ENCODE measurements at regions not wholly inside any gene's neighbourhood (a gene's known extent, or its start where the extent isn't known, plus 50 kb on each side); places are given as distances from the start of the nearest gene placed in this dataset.

DNA sequence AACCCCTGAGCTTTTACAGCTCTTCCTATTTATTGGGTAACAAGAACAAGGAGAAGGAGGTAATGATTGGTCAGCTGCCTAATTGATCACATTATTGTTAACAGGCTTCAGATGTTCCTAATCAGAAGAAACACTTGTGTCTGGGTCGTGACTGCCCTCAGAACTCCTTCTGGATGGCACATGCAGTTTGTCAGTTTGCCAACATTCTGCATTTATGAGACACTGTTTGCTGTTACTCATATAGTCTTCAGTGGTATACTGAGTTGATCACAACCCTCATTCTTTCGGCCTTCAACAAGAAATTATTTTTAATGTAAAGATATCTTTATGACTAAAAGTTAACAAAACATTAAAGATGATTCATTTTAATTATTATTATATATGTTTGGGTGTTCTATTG is 95.7 kb upstream of the DOCK10 start:
- DNase-seq (ENCODE audit: low spot score) = no peak

DNA sequence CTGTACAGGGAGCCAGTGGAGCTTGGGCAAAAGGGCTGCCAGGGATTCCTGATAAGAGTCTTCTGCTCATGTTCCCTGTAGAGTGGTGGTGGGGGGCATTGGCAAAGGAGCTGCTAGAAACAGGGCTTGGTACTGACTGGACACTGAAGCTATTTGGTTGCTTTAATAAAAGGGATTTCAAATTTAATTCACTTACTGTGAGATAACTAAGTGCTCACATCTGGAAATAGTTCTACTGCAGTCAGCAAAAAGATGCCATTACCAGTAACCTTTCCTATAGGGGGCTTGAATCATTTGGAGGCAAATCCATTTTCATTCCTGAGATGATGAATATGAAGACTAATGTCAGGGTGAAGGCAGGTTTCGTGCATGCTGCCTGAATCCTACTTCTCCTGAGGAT is 94.3 kb upstream of the DOCK10 start:
- DNase-seq (ENCODE audit: low spot score) = no peak

DNA sequence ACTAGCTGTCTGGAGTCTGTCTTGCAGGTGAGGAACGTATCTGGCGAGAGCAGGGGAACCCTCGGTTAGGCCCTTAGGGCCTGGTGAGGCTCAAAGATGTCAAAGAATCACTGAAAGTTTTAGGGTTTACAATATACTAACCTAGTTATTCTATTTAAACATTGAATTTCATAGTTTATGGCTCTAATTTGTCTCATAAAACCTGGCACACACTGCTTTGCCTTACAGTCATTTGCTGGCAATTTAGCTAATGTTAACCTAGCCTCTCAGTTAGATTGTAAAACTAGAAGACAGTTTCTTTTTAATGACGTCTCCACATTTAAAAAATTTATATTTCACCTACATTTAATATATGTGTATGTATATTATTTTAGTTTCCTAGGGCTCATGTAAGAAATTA is 89.6 kb upstream of the DOCK10 start:
- DNase-seq (ENCODE audit: low spot score) = no peak

DNA sequence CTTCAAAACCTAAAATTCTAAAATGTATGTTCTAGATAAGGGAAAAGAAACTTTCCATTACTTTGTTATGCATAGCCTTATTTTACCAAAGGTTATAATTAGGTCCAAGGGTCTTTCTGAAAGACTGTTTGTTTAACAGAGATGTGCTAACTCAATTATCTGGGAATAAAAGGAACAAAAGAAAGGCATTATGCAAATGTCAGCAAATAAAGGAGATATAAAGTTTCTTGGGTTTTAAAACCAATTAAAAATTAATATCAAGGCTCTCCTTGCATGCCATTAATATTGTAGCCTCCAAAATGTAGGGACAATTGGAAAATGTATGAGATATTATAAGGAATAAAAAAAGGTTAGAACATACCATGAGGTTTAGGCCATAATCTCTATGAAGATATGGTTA is 87.8 kb upstream of the DOCK10 start:
- DNase-seq (ENCODE audit: low spot score) = no peak

- no peak for DNase-seq (ENCODE audit: low spot score)
Measured at GRCh38 chr2:225124311-225125017, 82.2 kb upstream of the DOCK10 start.

DNA sequence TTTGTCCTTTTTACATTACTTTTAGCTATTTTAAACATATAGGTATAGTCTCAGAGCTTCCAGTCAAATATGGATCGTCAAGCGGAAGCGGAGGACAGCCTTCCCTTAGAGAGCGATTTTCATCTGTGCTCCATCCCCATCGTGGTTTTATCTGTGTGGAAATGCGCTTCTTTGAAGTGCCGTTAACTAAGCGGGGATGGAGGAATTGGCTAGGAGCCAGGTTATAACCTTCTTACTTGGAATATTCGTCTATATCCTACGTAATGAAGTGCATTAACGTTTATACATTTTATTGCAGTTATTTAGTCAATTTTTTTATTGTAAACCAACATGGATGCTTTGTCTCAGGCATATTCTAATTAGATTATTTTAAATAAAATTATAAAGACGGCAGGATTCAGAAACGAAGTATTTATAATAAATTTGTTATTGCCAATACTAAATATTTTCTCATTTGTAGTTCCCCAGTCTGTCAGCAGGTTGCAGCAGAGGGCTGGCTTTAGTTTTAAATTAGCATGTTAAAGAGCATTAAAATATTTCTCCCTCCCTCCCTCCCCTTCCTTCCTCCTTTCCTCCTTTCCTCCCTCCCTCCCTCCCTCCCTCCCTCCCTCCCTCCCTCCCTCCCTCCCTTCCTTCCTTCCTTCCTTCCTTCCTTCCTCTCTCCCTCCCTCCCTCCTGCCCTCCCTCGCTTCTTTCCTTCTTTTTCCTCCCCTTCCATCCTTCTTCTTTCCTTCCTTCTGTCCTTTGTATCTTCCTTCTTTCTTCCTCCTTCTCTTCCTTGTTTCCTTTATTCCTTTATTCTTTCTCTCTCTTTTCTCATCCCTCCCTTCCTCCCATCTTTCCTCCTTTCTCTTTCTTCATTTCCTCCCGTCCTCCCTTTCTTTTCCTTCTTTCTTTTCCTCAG is 80.6 kb upstream of the DOCK10 start:
- DNase-seq (ENCODE audit: low spot score) = no peak

GRCh38 chr2:225122007-225122406 is 79.7 kb upstream of the DOCK10 start:
- no peak for DNase-seq (ENCODE audit: low spot score)

GRCh38 chr2:225120186-225120585 is 77.9 kb upstream of the DOCK10 start:
- no peak for DNase-seq (ENCODE audit: low spot score)

DNA sequence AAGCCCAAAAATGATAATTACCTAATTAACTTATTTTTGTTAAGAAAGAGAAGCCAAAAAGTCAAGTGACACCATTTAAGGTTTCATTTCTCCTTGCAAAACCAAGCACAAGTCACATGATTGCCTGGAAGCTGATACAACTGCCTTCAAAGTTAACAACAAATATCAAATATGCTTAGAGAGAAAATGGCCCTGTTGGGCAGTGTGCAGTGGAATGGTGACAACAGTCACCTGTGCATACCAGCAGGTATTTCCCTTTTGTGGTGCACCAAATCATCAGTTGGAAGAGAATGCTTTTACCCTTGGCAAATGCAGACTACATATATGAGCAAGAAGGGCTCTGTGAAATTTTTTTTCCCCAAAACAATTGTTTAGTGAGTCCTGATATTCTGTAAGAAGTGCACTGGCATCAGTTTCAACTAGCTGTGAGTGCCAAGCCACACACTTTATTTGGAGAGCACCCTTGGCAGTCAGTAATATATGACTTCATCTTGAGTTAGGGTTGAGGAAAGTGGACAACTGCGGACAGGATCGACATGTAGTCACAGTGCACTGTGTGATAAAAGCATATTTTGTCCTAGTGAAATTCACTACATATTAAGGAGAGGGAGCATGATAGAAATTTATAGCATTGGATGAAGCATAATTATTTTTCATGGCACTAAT is 74.9 kb upstream of the DOCK10 start:
- DNase-seq (ENCODE audit: low spot score) = no peak

- no peak for DNase-seq (ENCODE audit: low spot score)
Measured at GRCh38 chr2:225114786-225115323, 72.6 kb upstream of the DOCK10 start.

DNA sequence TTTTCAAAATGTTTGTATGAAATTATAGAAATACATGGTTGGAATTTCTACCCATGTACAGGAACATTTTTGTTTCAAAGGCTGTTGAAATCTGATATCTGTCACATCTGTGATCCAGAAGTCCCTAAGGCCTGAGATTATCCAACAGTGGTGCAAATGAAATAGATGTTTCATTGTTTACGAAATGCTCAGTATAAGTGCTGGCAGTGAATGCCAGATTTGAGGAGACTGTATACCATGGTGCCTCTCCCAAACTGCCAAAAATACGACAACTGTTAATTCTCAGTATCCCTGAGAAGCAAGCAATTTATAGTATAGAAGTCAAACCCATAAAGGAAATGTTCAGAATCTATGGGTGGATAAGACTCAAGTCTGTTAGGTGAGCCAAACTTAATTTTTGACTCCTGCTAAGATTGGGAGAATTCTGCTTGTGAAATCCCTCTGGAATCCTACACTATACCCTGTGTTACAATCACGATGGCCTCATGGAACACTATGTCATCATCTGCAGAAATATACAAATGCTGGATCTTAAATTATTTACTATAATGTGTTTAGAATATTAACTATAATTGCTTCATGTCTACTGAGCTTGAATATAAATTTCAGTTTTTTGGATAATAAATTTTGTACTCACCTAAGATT is 71.2 kb upstream of the DOCK10 start:
- no peak for DNase-seq (ENCODE audit: low spot score)

DNA sequence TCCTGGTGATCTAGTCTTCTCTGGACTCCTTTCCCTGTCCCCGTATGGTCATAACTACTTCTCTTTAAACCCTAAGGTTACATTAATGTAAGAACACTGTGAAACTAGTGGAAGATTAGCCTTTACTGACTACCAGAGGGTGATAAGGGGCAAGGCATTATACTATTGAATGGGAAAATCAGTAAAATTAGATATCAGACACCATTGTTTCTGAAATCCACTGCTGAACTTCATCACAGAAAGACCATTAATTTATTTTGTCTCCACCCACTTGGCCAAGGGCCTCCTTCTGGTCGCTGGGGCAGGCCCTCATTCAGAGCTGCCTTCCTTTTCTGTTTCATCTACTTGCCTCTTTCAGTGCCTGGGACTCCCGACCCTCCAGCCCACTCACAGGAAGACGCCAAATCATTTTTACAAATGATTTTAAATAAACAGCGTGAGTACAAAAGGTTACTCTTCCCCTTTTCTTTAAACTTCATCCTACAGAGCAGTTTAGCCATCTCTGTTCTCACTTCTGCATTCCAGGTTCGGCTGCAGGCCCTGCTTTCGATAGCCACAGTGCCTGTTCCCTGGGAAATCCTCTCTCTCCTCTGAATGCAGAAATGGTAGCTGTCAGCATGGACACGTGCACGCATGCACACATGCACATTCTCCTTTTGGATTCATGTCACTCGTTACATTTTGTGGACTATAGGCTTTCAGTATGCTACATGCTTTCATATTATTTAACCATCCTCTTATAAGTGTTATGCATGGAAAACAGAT is 70.3 kb upstream of the DOCK10 start:
- DNase-seq (ENCODE audit: low spot score) = no peak

DNA sequence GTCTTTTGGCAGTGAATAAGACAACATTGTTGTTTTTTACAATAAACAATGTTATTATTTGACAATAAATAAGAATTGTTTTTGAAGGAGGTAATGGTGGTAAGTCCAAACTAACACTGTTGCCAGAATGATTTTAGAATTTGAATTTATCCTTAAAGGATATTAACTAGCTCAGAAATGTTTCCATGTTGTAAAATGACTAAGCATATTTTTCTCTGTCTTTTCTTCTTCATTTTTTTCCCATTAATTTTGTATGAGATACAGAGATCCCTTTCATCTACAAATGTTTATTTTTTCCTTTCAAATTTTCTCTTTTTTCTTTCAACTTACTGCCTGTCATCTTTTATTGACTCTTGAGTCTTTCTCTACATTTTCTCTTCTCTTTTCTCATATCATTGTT is 66.5 kb upstream of the DOCK10 start:
- DNase-seq (ENCODE audit: low spot score) = no peak

GRCh38 chr2:225104971-225105370 is 62.7 kb upstream of the DOCK10 start:
- no peak for DNase-seq (ENCODE audit: low spot score)

DNA sequence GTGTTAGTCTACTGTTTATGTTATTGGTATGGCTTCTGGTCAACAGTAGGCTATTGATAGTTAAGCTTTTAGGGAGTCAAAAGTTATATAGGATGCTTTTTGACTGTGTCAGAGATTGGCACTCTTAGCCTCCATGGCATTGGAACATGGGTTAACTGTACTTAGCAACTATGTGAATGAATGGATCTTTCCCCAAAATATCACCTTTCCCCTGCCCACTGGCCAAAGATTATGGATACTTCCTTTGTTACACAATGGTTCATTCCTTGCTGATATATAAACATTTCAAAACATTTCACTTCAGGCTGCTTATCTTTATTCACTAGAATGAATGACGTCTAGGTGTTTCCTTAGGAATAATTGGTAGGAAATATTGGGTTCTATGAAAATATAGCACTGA is 62.1 kb upstream of the DOCK10 start:
- no peak for DNase-seq (ENCODE audit: low spot score)

GRCh38 chr2:225103737-225104141 is 61.5 kb upstream of the DOCK10 start:
- DNase-seq (ENCODE audit: low spot score) = no peak

DNA sequence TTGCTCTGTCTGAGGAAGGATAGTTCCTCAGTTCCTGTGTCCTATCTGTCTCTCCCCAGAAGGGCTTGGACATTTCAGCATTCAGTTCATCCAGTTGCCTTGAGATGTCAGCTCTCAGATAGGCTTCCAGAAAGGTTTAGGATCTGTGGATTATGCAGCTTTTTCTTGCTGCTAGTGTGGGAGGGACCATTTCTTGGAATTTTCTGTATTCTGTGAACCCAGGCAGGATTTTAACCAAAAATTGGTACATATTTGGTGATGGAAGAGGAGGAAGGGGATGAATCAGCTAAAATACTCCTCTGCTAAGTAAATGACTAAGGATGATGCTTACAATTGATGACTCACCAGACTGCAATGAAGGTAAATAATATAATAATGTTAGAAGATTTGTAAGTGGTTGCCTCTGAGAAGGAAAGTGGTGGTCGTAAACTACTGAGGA is 58.6 kb upstream of the DOCK10 start:
- peak; percentile 91 for DNase-seq (ENCODE audit: low spot score)

GRCh38 chr2:225100269-225100668 is 58.0 kb upstream of the DOCK10 start:
- DNase-seq (ENCODE audit: low spot score) = peak; percentile 67

GRCh38 chr2:225097035-225097434 is 54.8 kb upstream of the DOCK10 start:
- no peak for DNase-seq (ENCODE audit: low spot score)

All from kidney capillary endothelial cell (primary cell).